Thyroid gland (tissue), 4 donors: ENCODE measurements at regions not wholly inside any gene's neighbourhood (a gene's known extent, or its start where the extent isn't known, plus 50 kb on each side); places are given as distances from the start of the nearest gene placed in this dataset.

Experiments
- POLR2A ChIP-seq, 2 donors: fragments of 450-650 bp; IDR thresholded peaks; one replicate each; pipeline ENCODE4 v1.6.1; 2017; ENCODE audit warnings: antibody characterized with exemption in 2 of 2, mild to moderate bottlenecking in 2 of 2, moderate library complexity in 1 of 2
- TF ChIP-seq, protein P1 (sequence below), 6 experiments: fragments of 200-600 bp in 3 of 6; fragments of 450-650 bp in 3 of 6; sonication (generic) in 3 of 6; IDR thresholded peaks; one replicate each; pipeline ENCODE4 v1.5.1; 2016 to 2019; ENCODE audit warnings: antibody characterized with exemption in 6 of 6, mild to moderate bottlenecking in 2 of 6, inconsistent platforms in 1 of 6, moderate library complexity in 1 of 6

GRCh38 chr17:77755410-77755963, 203.0 kb upstream of the TNRC6C start:
- TF ChIP-seq, protein P1, sequence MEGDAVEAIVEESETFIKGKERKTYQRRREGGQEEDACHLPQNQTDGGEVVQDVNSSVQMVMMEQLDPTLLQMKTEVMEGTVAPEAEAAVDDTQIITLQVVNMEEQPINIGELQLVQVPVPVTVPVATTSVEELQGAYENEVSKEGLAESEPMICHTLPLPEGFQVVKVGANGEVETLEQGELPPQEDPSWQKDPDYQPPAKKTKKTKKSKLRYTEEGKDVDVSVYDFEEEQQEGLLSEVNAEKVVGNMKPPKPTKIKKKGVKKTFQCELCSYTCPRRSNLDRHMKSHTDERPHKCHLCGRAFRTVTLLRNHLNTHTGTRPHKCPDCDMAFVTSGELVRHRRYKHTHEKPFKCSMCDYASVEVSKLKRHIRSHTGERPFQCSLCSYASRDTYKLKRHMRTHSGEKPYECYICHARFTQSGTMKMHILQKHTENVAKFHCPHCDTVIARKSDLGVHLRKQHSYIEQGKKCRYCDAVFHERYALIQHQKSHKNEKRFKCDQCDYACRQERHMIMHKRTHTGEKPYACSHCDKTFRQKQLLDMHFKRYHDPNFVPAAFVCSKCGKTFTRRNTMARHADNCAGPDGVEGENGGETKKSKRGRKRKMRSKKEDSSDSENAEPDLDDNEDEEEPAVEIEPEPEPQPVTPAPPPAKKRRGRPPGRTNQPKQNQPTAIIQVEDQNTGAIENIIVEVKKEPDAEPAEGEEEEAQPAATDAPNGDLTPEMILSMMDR (IDR thresholded peaks at IDR 0.05): no peak
- TF ChIP-seq POLR2A (IDR thresholded peaks at IDR 0.05): no peak
